ENCODE measurements at regions not wholly inside any gene's neighbourhood (a gene's known extent, or its start where the extent isn't known, plus 50 kb on each side); places are given as distances from the start of the nearest gene placed in this dataset.

DNA sequence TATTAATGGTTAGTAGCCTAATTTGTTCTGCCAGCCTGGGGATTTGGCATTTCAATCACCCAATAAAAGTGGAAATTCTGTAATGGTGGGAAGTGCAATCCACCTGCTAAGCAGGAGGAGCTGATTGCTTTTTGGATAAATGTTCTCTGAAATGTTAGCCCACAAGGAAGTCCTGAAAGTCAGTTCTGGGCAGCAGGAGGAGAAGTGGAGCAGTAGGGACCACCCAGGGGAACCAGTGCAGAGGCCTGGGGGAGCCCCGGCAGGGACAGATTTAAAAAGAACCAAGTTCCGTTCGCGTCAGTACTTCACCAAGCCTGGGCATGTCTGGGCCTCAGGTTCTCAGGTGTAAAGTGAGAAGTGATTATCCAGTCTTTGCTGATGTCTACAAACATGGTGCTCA lies 248.5 kb upstream of the RAB6C start:
- TF ChIP-seq, protein P1, sequence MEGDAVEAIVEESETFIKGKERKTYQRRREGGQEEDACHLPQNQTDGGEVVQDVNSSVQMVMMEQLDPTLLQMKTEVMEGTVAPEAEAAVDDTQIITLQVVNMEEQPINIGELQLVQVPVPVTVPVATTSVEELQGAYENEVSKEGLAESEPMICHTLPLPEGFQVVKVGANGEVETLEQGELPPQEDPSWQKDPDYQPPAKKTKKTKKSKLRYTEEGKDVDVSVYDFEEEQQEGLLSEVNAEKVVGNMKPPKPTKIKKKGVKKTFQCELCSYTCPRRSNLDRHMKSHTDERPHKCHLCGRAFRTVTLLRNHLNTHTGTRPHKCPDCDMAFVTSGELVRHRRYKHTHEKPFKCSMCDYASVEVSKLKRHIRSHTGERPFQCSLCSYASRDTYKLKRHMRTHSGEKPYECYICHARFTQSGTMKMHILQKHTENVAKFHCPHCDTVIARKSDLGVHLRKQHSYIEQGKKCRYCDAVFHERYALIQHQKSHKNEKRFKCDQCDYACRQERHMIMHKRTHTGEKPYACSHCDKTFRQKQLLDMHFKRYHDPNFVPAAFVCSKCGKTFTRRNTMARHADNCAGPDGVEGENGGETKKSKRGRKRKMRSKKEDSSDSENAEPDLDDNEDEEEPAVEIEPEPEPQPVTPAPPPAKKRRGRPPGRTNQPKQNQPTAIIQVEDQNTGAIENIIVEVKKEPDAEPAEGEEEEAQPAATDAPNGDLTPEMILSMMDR (IDR thresholded peaks at IDR 0.05) = no peak

DNA sequence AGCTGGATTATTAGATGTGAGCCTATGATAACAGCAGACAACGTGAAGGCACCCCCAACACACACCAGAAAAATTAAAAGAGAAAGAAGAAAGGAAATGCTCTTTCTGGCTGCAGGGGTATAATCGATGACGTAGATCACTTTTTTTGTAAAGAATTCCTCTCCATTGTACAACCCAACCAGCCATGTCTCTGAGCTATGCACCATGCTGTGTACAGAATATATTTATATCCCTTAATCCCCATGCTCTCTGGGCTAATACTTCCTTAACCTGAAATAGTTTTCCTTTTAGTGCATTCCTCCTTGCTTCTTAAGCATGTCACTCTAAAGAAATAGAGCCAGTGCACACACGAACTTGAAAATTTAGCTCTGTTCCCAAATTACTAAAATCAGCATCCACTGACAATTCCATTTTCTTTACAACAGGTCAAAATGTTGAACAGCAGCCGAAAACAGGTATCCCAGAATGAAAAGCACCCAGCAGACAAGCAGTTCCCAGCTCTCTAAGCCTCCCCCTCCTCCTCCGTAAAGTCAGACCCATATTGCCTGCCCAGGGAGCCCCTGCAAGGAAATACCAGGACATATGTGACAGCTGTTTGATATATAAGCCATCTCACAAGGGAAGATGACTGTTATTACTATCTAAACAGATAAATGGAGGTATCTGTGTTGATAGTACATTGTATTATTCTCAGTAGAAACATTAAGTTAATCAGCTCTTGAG lies 247.4 kb upstream of the RAB6C start:
- H3K4me3 ChIP-seq = no peak overlapping the region
- TF ChIP-seq, protein P1 (IDR thresholded peaks at IDR 0.05) = no peak
- DNase-seq (ENCODE audit: low spot score) = peak; percentile 24
- no peak overlapping the region for H3K27ac ChIP-seq

More for the DNA sequence above, 248.5 kb upstream of the RAB6C start:
- DNase-seq (ENCODE audit: low spot score) = no peak
- Histone ChIP-seq H3K27ac (no peak overlapping the region), H3K4me3 (no peak overlapping the region)

DNA sequence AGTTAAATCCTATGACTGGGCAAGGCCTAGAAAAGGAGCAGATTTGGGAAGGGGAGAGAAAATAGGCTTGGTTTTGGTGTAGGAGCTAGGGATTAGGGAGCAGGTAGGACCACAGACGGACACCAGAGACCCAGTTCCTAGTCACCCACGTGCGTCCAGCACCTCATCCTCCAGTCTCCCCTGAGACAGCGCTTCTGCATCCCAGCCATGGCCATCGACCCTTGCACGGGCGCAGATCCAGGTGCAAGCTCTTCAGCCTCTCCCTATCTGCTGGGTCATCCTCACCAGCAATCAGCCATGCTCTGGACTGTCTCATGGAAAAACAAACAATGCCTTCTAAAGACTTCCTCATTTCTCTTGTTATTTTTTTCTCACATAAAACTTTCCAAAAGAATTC lies 246.8 kb upstream of the RAB6C start:
- TF ChIP-seq, protein P1 (IDR thresholded peaks at IDR 0.05) = no peak
- H3K4me3 ChIP-seq = no peak overlapping the region
- peak; percentile 26 for DNase-seq (ENCODE audit: low spot score)
- H3K27ac ChIP-seq = no peak overlapping the region

DNA sequence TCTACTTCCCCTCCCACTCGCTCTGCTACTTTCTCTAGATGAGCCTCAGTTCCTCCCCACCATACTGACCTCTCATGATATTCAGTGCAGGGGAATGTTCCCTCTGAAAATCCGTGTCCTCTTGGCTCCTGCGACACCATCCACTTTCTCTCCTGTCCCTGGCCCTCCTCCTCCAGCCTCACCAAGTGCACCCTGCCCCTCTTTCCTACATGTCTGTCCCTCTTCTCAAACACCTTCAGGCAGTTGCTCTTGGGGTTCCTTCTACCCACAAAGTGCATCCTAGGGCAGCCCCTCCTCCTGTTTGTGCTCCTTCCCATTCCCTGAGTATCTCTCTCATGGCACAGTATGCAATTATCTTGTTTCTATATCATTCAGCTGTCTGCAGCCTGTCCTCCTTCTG lies 246.4 kb upstream of the RAB6C start:
- DNase-seq (ENCODE audit: low spot score) = no peak
- no peak overlapping the region for H3K4me3 ChIP-seq
- TF ChIP-seq, protein P1 (IDR thresholded peaks at IDR 0.05) = no peak
- H3K27ac ChIP-seq = no peak overlapping the region

DNA sequence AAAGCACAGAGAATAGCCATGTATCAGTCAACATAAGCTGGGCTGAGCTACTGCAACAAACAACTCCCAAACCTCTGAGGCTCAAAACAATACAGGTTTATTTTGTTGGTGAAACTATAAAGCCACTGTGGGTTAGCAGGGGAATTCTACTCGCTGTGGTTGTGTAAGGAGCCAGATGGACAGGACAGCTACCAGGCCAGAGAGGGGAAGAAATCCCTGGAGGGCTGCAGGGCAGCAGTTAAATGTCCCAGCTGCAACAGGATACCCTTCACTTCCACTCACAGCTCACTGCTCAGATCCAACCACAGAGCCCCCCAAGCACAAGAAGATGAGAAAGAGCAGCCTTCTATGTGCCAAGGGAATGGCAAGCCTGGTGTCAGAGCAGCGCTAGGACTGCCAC lies 245.9 kb upstream of the RAB6C start:
- H3K27ac ChIP-seq = no peak overlapping the region
- TF ChIP-seq, protein P1 (IDR thresholded peaks at IDR 0.05) = no peak

DNA sequence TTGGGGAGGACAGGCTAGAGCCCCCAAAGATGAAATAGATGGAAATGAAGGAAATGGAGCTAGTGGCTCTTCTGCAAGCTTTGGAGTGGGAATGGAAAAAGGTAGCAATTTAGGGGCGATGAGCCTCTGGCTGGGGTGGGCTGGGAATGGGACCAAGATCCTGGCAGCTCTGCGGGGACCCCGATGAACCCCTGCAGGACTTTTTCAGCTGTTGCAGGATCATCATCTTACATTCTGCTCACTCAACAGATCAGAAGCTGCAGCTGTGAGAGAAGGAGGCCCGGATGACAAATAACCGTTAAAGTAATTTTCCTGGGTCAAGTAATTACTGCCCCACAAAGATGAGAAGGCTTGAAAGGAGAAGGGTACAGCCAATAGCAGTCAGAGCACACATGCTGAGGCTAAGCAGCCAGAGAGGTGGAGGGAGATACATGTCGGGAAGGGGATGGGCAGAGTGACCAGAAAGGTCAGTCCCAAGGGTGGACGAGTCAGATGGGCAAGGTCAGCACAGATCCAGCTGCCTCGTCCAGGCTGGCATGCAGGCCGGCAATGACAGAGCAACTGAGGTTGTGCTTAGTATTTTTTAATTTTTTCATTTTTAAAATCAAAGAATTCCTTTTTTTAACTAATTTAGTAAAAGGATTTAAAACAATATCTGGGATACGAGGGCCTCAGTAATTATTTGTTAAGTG lies 245.0 kb upstream of the RAB6C start:
- TF ChIP-seq, protein P1 (IDR thresholded peaks at IDR 0.05) = no peak
- Histone ChIP-seq H3K27ac (no peak overlapping the region), H3K4me3 (no peak overlapping the region)
- DNase-seq (ENCODE audit: low spot score) = no peak

More for the DNA sequence above, 245.9 kb upstream of the RAB6C start:
- no peak overlapping the region for H3K4me3 ChIP-seq
- no peak for DNase-seq (ENCODE audit: low spot score)

DNA sequence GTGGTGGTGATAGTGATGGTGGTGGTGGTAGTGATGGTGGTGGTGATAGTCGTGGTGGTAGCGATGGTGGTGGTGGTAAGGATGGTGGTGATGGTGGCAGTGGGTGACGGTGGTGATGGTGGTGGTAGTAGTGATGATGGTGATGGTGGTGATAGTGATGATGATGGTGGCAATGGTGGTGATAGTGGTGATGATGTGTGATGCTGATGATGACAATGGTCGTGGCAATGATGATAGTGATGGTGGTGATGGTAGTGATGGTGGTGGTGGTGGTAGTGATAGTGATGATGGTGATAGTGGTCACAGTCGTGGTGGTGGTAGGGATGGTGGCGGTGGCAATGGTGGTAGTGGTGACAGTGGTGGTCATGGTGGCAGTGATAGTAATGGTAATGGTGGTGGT lies 243.9 kb upstream of the RAB6C start:
- no peak overlapping the region for H3K27ac ChIP-seq
- H3K4me3 ChIP-seq = no peak overlapping the region
- no peak for DNase-seq (ENCODE audit: low spot score)
- TF ChIP-seq, protein P1 (IDR thresholded peaks at IDR 0.05) = no peak

All from coronary artery (tissue), 2 donors.